Stimulated activated CD8-positive, alpha-beta memory T cell treated with anti-CD3 and anti-CD28 coated beads, Interleukin-7, amount 100 ng/mL, for 1 hour (primary cell): ENCODE measurements at regions not wholly inside any gene's neighbourhood (a gene's known extent, or its start where the extent isn't known, plus 50 kb on each side); places are given as distances from the start of the nearest gene placed in this dataset.

Experiments
- DNase-seq, 2 donors: peaks; one replicate each; pipeline ENCODE4 v3.0.0-alpha.2; 2020; ENCODE audit warnings: low read depth in 2 of 2

GRCh38 chr13:84885868-84886267, 913.4 kb downstream of the SLITRK6 start:
- DNase-seq, result no peak

GRCh38 chr13:84873951-84874350, 925.3 kb downstream of the SLITRK6 start:
- DNase-seq, result no peak

GRCh38 chr13:84870190-84870589, 929.0 kb downstream of the SLITRK6 start:
- no peak for DNase-seq

GRCh38 chr13:84867246-84867645, 932.0 kb downstream of the SLITRK6 start:
- no peak for DNase-seq

GRCh38 chr13:84865783-84866221, 933.4 kb downstream of the SLITRK6 start:
- no peak for DNase-seq

- DNase-seq, result no peak
Measured at GRCh38 chr13:84864341-84864740, 934.9 kb downstream of the SLITRK6 start.

GRCh38 chr13:84847107-84847506, 952.1 kb downstream of the SLITRK6 start:
- no peak for DNase-seq

GRCh38 chr13:84845907-84846619, 953.2 kb downstream of the SLITRK6 start:
- DNase-seq, result no peak

GRCh38 chr13:84844473-84844872, 954.7 kb downstream of the SLITRK6 start:
- DNase-seq, result no peak

GRCh38 chr13:84843368-84843767, 955.9 kb downstream of the SLITRK6 start:
- DNase-seq, result no peak

- no peak for DNase-seq
Measured at GRCh38 chr13:84834201-84834600, 951.9 kb upstream of the SLITRK1 start.

- DNase-seq, result no peak
Measured at GRCh38 chr13:84831666-84832657, 949.7 kb upstream of the SLITRK1 start.

GRCh38 chr13:84823528-84823927, 941.3 kb upstream of the SLITRK1 start:
- DNase-seq, result no peak

GRCh38 chr13:84821261-84821660, 939.0 kb upstream of the SLITRK1 start:
- no peak for DNase-seq

- no peak for DNase-seq
Measured at GRCh38 chr13:84816567-84817105, 934.4 kb upstream of the SLITRK1 start.

- no peak for DNase-seq
Measured at GRCh38 chr13:84812789-84813188, 930.5 kb upstream of the SLITRK1 start.

GRCh38 chr13:84812078-84812477, 929.8 kb upstream of the SLITRK1 start:
- no peak for DNase-seq

- no peak for DNase-seq
Measured at GRCh38 chr13:84810781-84811180, 928.5 kb upstream of the SLITRK1 start.

GRCh38 chr13:84802073-84802472, 919.8 kb upstream of the SLITRK1 start:
- no peak for DNase-seq

GRCh38 chr13:84784443-84785153, 902.3 kb upstream of the SLITRK1 start:
- no peak for DNase-seq

- DNase-seq, result no peak
Measured at GRCh38 chr13:84777316-84777715, 895.0 kb upstream of the SLITRK1 start.

- no peak for DNase-seq
Measured at GRCh38 chr13:84776593-84776992, 894.3 kb upstream of the SLITRK1 start.
